Gastroesophageal sphincter (tissue), 3 donors: ENCODE measurements at regions not wholly inside any gene's neighbourhood (a gene's known extent, or its start where the extent isn't known, plus 50 kb on each side); places are given as distances from the start of the nearest gene placed in this dataset.

Experiments
- EP300 ChIP-seq: sonication (generic); formaldehyde crosslinking; IDR thresholded peaks from one replicate; pipeline ENCODE4 v1.6.1; 2017; ENCODE audit warnings: antibody characterized with exemption, mild to moderate bottlenecking
- POLR2A ChIP-seq, 2 donors: fragments of 450-650 bp; IDR thresholded peaks; one replicate each; pipeline ENCODE4 v1.6.1; 2017; ENCODE audit warnings: antibody characterized with exemption in 2 of 2, mild to moderate bottlenecking in 2 of 2, moderate library complexity in 1 of 2
- POLR2AphosphoS5 ChIP-seq: sonication (generic); formaldehyde crosslinking; IDR thresholded peaks from one replicate; pipeline ENCODE4 v1.6.1; 2017; ENCODE audit warnings: antibody characterized with exemption
- TF ChIP-seq, protein P1 (sequence below), 4 experiments: fragments of 200-600 bp in 2 of 4; fragments of 450-650 bp in 2 of 4; sonication (generic) in 1 of 4; IDR thresholded peaks; one replicate each; pipeline ENCODE4 v1.5.1; 2017 to 2019; ENCODE audit warnings: antibody characterized with exemption in 4 of 4, mild to moderate bottlenecking in 2 of 4, moderate library complexity in 2 of 4

DNA sequence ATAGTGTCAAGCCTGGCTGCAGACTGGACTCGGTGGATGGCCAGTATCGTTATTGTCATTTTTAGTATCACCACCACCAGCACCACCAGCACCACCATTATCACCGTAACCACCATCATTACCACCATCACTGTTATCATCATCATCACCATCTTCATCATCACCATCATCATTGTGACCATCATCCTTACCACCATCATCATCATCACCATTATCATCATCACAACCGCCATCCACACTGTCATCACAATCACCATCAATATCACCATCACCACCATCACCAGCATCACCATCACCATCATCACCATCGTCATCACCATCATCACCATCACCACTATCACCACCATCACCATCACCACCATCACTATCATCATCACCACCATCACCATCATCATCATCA lies 65.6 kb downstream of the FOXL3 start:
- TF ChIP-seq, protein P1, sequence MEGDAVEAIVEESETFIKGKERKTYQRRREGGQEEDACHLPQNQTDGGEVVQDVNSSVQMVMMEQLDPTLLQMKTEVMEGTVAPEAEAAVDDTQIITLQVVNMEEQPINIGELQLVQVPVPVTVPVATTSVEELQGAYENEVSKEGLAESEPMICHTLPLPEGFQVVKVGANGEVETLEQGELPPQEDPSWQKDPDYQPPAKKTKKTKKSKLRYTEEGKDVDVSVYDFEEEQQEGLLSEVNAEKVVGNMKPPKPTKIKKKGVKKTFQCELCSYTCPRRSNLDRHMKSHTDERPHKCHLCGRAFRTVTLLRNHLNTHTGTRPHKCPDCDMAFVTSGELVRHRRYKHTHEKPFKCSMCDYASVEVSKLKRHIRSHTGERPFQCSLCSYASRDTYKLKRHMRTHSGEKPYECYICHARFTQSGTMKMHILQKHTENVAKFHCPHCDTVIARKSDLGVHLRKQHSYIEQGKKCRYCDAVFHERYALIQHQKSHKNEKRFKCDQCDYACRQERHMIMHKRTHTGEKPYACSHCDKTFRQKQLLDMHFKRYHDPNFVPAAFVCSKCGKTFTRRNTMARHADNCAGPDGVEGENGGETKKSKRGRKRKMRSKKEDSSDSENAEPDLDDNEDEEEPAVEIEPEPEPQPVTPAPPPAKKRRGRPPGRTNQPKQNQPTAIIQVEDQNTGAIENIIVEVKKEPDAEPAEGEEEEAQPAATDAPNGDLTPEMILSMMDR (IDR thresholded peaks at IDR 0.05) = no peak
- TF ChIP-seq POLR2A (IDR thresholded peaks at IDR 0.05) (no peak), POLR2AphosphoS5 (no peak), EP300 (no peak)
